ENCODE measurements at regions not wholly inside any gene's neighbourhood (a gene's known extent, or its start where the extent isn't known, plus 50 kb on each side); places are given as distances from the start of the nearest gene placed in this dataset.

- H3K27ac Mint-ChIP-seq (ENCODE audit: unreplicated experiment): no peak overlapping the region
- H3K9me3 Mint-ChIP-seq (ENCODE audit: unreplicated experiment): peaks cover 18% of the 10 kb centered on the region
- peak; percentile 75 to 78 for DNase-seq
- ChIA-PET CTCF (no interaction called here), POLR2A (no interaction called here)
- H3K4me3 Mint-ChIP-seq (ENCODE audit: unreplicated experiment): no peak overlapping the region
- peaks cover 4% of the 10 kb centered on the region for H3K36me3 Mint-ChIP-seq (ENCODE audit: insufficient read depth, unreplicated experiment)
- BruUV-seq (replicated peaks): no TSS peak
- Histone ChIP-seq H3K4me1 (peaks cover 18% of the 10 kb centered on the region), H3K27me3 (replicated peaks; ENCODE audit: control insufficient read depth, insufficient read depth, low read length) (no peaks in the 10 kb centered on the region), H3K36me3 (ENCODE audit: control insufficient read depth, insufficient read depth, low read length) (no peaks in the 10 kb centered on the region), H3K4me3 (ENCODE audit: low read depth, low read length) (no peak overlapping the region), H3K9me3 (no peaks in the 10 kb centered on the region)
- no peaks in the 10 kb centered on the region for H3K27me3 Mint-ChIP-seq (ENCODE audit: insufficient read depth, unreplicated experiment)
- TF ChIP-seq CTCF (IDR thresholded peaks at IDR 0.05; ENCODE audit: insufficient read depth in 1 of 2, low read depth in 1 of 2, low read length in 1 of 2, severe bottlenecking in 1 of 2, unreplicated experiment in 1 of 2): no peak
- peaks cover 23% of the 10 kb centered on the region for H3K4me1 Mint-ChIP-seq (ENCODE audit: low read depth, unreplicated experiment)
- intact Hi-C loops (cut with micrococcal nuclease; ENCODE audit: unreplicated experiment): loop anchor here (1.0 kb wide), 1 partner anchor 10 kb away; no protein-coding TSS in a partner anchor
These were observed 68.5 kb downstream of the SPINK2 start for GRCh38 chr4:56752985-56753384.

- no TSS peak for BruUV-seq (replicated peaks)
- H3K4me3 Mint-ChIP-seq (ENCODE audit: unreplicated experiment): no peak overlapping the region
- no peak for TF ChIP-seq CTCF (IDR thresholded peaks at IDR 0.05; ENCODE audit: insufficient read depth in 1 of 2, low read depth in 1 of 2, low read length in 1 of 2, severe bottlenecking in 1 of 2, unreplicated experiment in 1 of 2)
These were observed 69.1 kb upstream of the HOPX start for GRCh38 chr4:56750231-56750630.

GRCh38 chr4:56748271-56748670 is 67.2 kb upstream of the HOPX start:
- H3K36me3 ChIP-seq (ENCODE audit: control insufficient read depth, insufficient read depth, low read length): no peaks in the 10 kb centered on the region

More at GRCh38 chr4:56750231-56750630, 69.1 kb upstream of the HOPX start:
- H3K36me3 ChIP-seq (ENCODE audit: control insufficient read depth, insufficient read depth, low read length): no peaks in the 10 kb centered on the region
- CTCF ChIA-PET: no interaction called here
- Mint-ChIP-seq H3K9me3 (ENCODE audit: unreplicated experiment) (peaks cover 21% of the 10 kb centered on the region), H3K27ac (ENCODE audit: unreplicated experiment) (no peak overlapping the region), H3K4me1 (ENCODE audit: low read depth, unreplicated experiment) (peaks cover 11% of the 10 kb centered on the region), H3K36me3 (ENCODE audit: insufficient read depth, unreplicated experiment) (peaks cover 8% of the 10 kb centered on the region), H3K27me3 (ENCODE audit: insufficient read depth, unreplicated experiment) (no peaks in the 10 kb centered on the region)
- H3K4me3 ChIP-seq (ENCODE audit: low read depth, low read length): no peak overlapping the region
- POLR2A ChIA-PET: no interaction called here
- intact Hi-C loops (cut with micrococcal nuclease; ENCODE audit: unreplicated experiment): no loop called here
- peaks cover 3% of the 10 kb centered on the region for H3K9me3 ChIP-seq
- H3K4me1 ChIP-seq: peaks cover 18% of the 10 kb centered on the region
- no peaks in the 10 kb centered on the region for H3K27me3 ChIP-seq (replicated peaks; ENCODE audit: control insufficient read depth, insufficient read depth, low read length)
- no peak for DNase-seq

More at GRCh38 chr4:56748271-56748670, 67.2 kb upstream of the HOPX start:
- POLR2A ChIA-PET: no interaction called here
- Histone ChIP-seq H3K9me3 (peaks cover 4% of the 10 kb centered on the region), H3K27me3 (replicated peaks; ENCODE audit: control insufficient read depth, insufficient read depth, low read length) (no peaks in the 10 kb centered on the region), H3K4me3 (ENCODE audit: low read depth, low read length) (no peak overlapping the region), H3K4me1 (peaks cover 36% of the 10 kb centered on the region)
- Mint-ChIP-seq H3K36me3 (ENCODE audit: insufficient read depth, unreplicated experiment) (peaks cover 11% of the 10 kb centered on the region), H3K9me3 (ENCODE audit: unreplicated experiment) (peaks cover 24% of the 10 kb centered on the region), H3K4me1 (ENCODE audit: low read depth, unreplicated experiment) (peaks cover 24% of the 10 kb centered on the region), H3K27me3 (ENCODE audit: insufficient read depth, unreplicated experiment) (no peaks in the 10 kb centered on the region), H3K4me3 (ENCODE audit: unreplicated experiment) (no peak overlapping the region), H3K27ac (ENCODE audit: unreplicated experiment) (no peak overlapping the region)
- CTCF ChIA-PET: no interaction called here
- no peak for DNase-seq
- TF ChIP-seq CTCF (IDR thresholded peaks at IDR 0.05; ENCODE audit: insufficient read depth in 1 of 2, low read depth in 1 of 2, low read length in 1 of 2, severe bottlenecking in 1 of 2, unreplicated experiment in 1 of 2): no peak
- no TSS peak for BruUV-seq (replicated peaks)
- intact Hi-C loops (cut with micrococcal nuclease; ENCODE audit: unreplicated experiment): no loop called here

Data from Caco-2 (cell line).